ENCODE measurements at regions not wholly inside any gene's neighbourhood (a gene's known extent, or its start where the extent isn't known, plus 50 kb on each side); places are given as distances from the start of the nearest gene placed in this dataset.

DNA sequence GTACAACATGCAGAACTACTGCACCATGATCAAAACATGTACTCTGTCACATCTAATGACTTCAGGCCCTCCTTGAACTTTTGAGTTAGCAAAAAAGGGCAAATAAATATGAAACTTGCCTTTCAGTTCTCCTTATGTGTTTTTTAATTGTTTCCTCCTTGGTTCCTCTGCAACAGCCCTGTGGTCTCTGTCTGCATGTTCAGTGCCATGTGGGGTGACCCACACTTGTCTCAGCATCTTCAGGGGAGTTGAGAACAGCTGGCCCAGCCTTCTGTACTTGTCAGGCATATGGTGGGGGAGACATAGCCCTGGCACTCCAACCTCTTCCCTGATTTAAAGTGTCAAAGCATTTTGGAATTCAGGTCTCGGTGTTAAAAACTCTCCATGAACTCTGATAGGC, 188.0 kb upstream of the PGRMC2 start:
- no peak for DNase-seq

GRCh38 chr4:128471576-128471975, 184.0 kb upstream of the PGRMC2 start:
- DNase-seq = peak; percentile 97

DNA sequence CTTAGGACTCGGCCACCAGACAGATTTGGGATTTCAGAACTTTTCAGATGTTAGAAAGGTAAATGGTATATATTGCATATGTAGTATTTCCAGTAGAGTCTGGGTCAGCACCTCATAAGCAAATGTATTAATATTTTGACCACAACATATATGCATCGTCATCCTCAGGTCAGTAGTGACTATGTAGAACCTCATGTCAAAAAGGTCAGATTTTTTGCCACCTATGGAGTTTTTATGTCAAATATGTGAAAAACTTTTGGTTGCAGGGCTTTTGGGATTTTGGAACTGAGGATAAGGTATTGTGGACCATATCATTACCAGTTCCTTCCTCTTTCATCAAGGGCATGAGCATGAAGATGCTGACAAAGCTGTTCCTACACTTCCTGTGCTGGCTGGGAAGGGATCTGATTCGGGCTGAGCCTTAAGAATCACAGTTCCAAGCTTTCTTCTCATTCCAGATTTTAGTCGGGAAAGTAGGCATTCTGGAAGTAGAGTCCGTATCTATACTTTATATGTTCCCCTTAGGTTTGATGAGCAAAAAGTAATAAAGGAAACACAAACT, 183.0 kb upstream of the PGRMC2 start:
- no peak for DNase-seq

- DNase-seq = peak; percentile 82
These were observed 180.7 kb upstream of the PGRMC2 start for GRCh38 chr4:128468123-128468989.

DNA sequence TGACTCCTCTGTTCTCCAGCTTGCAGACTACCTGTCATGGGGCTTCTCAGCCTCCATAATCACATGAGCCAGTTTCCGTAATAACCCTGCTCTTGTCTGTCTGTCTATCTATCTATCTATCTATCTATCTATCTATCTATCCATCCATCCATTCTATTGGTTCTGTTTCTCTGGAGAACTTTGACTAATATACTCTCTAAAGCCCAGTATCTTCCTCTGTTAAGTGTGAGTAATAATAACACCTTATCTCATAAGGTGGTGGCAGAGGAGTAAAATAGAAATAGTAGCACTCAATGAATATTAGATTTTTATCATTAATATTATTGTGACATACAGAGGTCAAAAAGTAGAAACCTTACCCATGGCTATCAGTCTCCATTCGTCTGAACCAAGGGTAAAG, 177.9 kb upstream of the PGRMC2 start:
- DNase-seq = no peak

DNA sequence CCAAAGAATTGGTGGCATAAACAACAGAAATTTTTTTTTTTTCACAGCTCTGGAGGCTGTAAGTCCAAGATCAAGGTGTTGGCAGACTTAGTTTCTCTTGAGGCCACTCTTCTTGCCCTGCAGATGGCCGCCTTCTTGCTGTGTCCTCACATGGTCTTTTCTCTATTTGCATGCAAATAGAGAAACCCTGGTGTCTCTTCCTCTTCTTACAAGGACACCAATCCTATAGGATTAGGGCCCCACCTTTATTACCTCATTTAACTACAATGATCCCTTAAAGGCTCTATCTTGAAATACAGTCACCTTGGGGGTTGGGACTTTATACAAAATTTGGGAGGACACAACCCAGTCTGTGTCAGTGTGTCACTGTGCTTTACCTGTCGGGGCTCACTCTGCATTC, 175.4 kb upstream of the PGRMC2 start:
- no peak for DNase-seq

GRCh38 chr4:128462103-128462783, 174.6 kb upstream of the PGRMC2 start:
- DNase-seq = no peak

GRCh38 chr4:128461291-128462102, 173.9 kb upstream of the PGRMC2 start:
- DNase-seq = peak; percentile 48

- DNase-seq = no peak
These were observed 171.9 kb upstream of the PGRMC2 start for GRCh38 chr4:128459547-128459946.

GRCh38 chr4:128458816-128459215, 171.2 kb upstream of the PGRMC2 start:
- no peak for DNase-seq

DNA sequence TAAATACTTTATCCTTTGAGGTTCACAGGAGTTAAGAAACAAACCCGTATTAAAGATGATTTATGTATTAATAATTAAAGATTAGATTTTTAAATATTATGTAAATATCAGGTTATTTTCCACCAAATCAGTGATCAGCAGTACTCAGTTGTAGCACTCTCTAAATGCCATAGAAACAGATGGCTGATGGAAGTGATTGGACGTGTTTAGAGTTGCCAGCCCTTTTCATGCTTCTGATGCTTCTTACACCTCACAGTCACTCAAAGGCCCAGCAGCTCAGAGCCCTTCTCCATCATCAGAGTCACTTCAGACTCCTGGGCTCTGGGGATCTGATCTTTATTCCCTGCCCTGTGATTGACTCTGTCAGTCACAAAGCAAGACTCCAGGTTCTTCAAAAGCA, 170.1 kb upstream of the PGRMC2 start:
- DNase-seq = no peak

GRCh38 chr4:128456171-128456570, 168.6 kb upstream of the PGRMC2 start:
- DNase-seq = no peak

- no peak for DNase-seq
These were observed 167.9 kb upstream of the PGRMC2 start for GRCh38 chr4:128455480-128455879.

DNA sequence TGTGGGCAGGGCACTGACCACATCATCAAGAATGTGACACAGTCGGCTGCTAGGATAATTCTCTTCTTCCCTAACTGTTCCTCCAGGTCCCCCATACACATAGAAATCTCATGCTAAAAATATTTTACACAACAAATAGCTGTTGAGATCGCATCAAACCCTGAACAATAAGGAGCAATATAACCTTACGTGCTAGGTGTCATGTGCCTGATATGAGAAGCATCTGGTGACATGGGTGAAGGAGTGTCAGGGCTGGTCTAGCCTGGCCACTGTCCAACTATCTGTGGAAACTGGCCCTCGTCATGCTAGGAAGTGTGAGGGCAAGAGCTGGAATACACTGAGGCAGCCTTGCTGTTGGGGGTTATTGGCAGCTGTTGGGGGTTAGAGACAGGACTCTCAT, 167.3 kb upstream of the PGRMC2 start:
- DNase-seq = peak; percentile 58

DNA sequence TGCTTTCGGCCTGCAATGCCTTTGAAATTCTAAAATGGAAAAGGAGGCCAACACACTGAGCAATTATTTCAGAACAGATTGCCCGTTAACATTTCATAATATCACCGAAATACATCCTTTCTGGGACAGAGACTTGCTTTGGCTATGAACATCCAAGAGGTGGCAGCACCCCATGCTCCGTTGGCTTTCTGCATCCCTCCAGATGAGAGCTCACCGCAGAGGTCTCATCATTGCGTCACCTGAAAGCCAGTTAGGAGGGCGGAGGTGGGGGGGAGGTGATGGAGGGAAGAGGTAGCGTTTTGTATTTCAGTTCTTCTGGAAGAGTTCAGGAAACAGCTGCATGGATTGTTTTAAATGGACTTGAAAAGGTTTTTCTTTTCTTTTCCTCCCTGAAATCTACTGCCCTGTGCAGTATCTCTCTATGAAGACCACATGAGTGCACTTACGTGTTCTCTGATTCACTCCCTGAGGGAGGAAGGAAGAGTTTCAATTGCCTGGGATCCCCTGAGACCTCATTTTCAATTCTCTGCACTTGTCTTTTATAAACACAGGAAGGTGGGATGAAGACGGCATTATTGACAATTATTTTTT, 166.8 kb upstream of the PGRMC2 start:
- peak; percentile 92 for DNase-seq

DNA sequence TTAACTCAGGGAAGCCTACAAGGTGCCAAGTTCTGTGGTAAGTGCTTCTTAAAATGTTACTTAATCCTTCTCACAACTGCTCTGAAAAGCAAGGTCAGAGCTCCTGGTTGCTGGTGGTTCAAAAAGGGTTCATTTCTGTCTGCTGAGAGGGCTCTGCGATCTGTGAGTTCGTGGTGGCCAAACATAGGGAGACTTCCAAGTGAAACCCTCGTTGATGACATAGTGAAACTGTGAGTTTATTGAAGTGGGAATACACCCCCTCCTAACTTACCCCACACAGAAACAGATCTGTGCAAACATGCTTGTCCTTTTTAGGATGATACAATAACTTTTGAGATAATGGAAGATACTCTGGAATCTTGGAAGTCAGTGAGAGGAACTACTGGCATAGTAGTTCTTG, 164.8 kb upstream of the PGRMC2 start:
- no peak for DNase-seq

GRCh38 chr4:128451270-128451905, 163.8 kb upstream of the PGRMC2 start:
- DNase-seq = no peak

GRCh38 chr4:128450326-128451120, 162.9 kb upstream of the PGRMC2 start:
- DNase-seq = no peak

DNA sequence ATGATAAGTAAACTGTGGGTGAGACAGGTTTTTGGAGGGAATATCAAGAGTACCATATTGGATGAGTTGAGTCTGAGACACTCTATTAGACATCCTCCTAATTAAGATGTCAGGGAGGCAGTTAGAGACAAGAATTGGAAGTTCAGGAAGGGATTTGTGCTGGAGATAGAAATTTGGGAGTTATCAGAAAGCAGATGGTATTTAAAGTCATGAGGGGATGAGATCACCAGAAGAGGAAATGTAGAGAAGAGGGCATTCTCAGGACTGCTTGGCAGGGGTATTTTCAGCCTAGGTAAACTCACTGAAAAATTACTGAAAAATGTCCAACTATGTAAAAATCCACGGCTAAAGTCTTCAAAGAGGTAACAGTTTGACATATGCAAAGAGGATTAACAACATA, 161.6 kb upstream of the PGRMC2 start:
- DNase-seq = no peak

DNA sequence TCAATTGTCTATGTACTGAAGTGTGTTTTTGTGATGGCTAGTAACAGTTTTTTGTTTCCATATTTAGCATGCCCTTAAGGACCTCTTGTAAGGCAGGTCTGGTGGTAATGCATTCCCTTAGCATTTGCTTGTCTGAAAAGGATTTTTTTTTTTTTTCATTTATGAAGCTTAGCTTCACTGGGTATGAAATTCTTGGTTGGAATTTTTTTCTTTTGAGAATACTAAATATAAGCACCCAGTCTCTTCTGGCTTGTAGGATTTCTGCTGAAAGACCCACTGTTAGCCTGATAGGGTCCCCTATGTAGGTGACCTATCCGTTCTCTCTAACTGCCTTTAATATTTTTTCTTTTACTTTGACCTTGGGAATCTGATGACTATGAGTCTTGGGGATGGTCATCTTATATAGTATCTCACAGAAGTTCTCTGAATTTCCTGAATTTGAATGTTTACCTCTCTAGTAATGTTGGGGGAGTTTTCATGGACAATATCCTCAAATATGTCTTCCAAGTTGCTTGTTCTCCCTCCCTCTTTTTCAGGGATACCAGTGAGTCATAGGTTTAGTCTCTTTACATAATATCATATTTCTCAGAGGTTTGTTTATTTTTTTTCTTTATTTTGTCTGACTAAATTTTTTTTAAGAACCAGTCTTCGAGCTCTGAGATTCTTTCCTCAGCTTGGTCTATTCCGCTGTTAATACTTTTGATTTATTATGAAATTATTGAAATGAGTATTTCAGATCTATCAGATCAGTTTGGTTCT, 157.1 kb upstream of the PGRMC2 start:
- DNase-seq = no peak

DNA sequence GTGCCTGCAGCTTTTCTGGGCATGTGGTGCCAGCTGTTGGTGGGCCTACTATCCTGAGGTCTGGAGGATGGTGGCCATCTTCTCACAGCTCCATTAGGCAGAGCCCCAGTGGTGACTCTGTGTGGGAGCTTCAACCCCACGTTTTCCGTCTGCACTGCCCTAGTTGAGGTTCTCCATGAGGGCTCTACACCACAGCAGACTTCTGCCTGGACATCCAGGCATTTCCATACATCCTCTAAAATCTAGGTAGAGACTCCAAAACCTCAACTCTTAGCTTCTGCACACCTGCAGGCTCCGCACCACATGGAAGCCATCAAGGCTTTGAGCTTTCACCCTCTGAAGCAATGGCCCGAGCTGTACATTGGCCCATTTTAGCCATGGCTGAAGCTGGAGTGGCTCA, 153.3 kb upstream of the PGRMC2 start:
- no peak for DNase-seq

Data from hematopoietic multipotent progenitor cell treated with erythropoietin and hydrocortisone succinate and interleukin-3 and kit ligand, for 8 days (in vitro differentiated cells).